ENCODE measurements at regions not wholly inside any gene's neighbourhood (a gene's known extent, or its start where the extent isn't known, plus 50 kb on each side); places are given as distances from the start of the nearest gene placed in this dataset.

DNA sequence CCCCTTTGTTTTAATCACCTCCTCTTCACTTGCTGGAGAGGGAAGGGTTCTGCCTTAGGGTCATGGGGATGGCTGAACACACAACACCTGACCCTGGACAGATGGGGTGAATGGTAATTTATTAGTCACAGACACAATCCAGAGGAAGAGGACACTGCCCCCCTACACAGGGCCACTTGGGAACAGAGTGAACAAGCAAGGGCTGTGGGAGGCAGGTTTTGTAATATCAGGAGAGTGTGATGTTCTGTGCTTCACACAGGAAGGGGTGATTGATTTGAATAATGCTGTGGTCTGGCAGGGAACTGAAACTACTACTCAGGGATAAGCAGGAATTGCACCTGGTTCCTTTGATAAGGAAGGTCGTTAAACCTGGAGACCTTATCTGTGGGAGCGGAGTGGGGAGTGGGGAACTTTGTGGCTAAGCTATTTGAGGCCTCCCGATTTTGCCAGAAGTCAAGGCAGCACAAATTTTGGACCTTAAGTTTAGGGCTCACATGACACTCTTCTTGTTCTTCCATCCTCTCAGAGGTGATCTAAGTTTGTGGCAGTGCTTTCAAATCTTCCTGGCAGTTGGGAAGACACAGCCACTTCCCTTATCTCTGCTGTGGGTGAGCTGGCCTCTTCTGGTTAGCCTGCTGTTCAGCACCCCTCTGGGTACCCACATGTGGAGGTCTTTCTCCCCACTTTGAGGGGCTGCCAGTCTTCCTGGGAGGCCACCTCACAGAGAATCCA is 77.8 kb downstream of the CD164 start (continued):
- TF ChIP-seq, protein P1, sequence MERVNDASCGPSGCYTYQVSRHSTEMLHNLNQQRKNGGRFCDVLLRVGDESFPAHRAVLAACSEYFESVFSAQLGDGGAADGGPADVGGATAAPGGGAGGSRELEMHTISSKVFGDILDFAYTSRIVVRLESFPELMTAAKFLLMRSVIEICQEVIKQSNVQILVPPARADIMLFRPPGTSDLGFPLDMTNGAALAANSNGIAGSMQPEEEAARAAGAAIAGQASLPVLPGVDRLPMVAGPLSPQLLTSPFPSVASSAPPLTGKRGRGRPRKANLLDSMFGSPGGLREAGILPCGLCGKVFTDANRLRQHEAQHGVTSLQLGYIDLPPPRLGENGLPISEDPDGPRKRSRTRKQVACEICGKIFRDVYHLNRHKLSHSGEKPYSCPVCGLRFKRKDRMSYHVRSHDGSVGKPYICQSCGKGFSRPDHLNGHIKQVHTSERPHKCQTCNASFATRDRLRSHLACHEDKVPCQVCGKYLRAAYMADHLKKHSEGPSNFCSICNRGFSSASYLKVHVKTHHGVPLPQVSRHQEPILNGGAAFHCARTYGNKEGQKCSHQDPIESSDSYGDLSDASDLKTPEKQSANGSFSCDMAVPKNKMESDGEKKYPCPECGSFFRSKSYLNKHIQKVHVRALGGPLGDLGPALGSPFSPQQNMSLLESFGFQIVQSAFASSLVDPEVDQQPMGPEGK (CRISPR knock-in tag; IDR thresholded peaks at IDR 0.05; ENCODE audit: borderline replicate concordance), result 0 out of 2 replicates have a peak, but pooled peaks have one; percentile 58
- TF ChIP-seq HNRNPUL1 (IDR thresholded peaks at IDR 0.05; ENCODE audit: low read length), result no peak
- TF ChIP-seq, protein P2, sequence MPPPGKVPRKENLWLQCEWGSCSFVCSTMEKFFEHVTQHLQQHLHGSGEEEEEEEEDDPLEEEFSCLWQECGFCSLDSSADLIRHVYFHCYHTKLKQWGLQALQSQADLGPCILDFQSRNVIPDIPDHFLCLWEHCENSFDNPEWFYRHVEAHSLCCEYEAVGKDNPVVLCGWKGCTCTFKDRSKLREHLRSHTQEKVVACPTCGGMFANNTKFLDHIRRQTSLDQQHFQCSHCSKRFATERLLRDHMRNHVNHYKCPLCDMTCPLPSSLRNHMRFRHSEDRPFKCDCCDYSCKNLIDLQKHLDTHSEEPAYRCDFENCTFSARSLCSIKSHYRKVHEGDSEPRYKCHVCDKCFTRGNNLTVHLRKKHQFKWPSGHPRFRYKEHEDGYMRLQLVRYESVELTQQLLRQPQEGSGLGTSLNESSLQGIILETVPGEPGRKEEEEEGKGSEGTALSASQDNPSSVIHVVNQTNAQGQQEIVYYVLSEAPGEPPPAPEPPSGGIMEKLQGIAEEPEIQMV (tag; conservative IDR thresholded peaks at IDR 0.05; ENCODE audit: low read depth), result no peak
- TF ChIP-seq, protein P3, sequence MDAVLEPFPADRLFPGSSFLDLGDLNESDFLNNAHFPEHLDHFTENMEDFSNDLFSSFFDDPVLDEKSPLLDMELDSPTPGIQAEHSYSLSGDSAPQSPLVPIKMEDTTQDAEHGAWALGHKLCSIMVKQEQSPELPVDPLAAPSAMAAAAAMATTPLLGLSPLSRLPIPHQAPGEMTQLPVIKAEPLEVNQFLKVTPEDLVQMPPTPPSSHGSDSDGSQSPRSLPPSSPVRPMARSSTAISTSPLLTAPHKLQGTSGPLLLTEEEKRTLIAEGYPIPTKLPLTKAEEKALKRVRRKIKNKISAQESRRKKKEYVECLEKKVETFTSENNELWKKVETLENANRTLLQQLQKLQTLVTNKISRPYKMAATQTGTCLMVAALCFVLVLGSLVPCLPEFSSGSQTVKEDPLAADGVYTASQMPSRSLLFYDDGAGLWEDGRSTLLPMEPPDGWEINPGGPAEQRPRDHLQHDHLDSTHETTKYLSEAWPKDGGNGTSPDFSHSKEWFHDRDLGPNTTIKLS (IDR thresholded peaks at IDR 0.05; ENCODE audit: borderline replicate concordance, low read depth), result peak; percentile 60; the same call in 1 of the 2 replicates
- TF ChIP-seq, protein P4, sequence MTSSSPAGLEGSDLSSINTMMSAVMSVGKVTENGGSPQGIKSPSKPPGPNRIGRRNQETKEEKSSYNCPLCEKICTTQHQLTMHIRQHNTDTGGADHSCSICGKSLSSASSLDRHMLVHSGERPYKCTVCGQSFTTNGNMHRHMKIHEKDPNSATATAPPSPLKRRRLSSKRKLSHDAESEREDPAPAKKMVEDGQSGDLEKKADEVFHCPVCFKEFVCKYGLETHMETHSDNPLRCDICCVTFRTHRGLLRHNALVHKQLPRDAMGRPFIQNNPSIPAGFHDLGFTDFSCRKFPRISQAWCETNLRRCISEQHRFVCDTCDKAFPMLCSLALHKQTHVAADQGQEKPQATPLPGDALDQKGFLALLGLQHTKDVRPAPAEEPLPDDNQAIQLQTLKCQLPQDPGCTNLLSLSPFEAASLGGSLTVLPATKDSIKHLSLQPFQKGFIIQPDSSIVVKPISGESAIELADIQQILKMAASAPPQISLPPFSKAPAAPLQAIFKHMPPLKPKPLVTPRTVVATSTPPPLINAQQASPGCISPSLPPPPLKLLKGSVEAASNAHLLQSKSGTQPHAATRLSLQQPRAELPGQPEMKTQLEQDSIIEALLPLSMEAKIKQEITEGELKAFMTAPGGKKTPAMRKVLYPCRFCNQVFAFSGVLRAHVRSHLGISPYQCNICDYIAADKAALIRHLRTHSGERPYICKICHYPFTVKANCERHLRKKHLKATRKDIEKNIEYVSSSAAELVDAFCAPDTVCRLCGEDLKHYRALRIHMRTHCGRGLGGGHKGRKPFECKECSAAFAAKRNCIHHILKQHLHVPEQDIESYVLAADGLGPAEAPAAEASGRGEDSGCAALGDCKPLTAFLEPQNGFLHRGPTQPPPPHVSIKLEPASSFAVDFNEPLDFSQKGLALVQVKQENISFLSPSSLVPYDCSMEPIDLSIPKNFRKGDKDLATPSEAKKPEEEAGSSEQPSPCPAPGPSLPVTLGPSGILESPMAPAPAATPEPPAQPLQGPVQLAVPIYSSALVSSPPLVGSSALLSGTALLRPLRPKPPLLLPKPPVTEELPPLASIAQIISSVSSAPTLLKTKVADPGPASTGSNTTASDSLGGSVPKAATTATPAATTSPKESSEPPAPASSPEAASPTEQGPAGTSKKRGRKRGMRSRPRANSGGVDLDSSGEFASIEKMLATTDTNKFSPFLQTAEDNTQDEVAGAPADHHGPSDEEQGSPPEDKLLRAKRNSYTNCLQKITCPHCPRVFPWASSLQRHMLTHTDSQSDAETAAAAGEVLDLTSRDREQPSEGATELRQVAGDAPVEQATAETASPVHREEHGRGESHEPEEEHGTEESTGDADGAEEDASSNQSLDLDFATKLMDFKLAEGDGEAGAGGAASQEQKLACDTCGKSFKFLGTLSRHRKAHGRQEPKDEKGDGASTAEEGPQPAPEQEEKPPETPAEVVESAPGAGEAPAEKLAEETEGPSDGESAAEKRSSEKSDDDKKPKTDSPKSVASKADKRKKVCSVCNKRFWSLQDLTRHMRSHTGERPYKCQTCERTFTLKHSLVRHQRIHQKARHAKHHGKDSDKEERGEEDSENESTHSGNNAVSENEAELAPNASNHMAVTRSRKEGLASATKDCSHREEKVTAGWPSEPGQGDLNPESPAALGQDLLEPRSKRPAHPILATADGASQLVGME (CRISPR knock-in tag; IDR thresholded peaks at IDR 0.05), result no peak
- peak; percentile 97 for TF ChIP-seq DMBX1 (CRISPR knock-in tag; IDR thresholded peaks at IDR 0.05; ENCODE audit: borderline replicate concordance)
- no peak for TF ChIP-seq ZNF57 (CRISPR knock-in tag; IDR thresholded peaks at IDR 0.05)
- no peak; the same call in 1 of the 2 replicates for TF ChIP-seq EZH2 (IDR thresholded peaks at IDR 0.05; ENCODE audit: borderline replicate concordance, low read depth, low read length)
- TF ChIP-seq ZNF79 (CRISPR knock-in tag; IDR thresholded peaks at IDR 0.05; ENCODE audit: low read depth), result no peak
- TF ChIP-seq NR4A1 (CRISPR knock-in tag; IDR thresholded peaks at IDR 0.05), result 0 out of 2 replicates have a peak, but pooled peaks have one; percentile 79
- TF ChIP-seq NR4A1 (tag; IDR thresholded peaks at IDR 0.05), result peak; percentile 95
- peak; percentile 55 for TF ChIP-seq TBP (optimal IDR thresholded peaks at IDR 0.05; ENCODE audit: low read depth, low read length)
- TF ChIP-seq ZNF589 (CRISPR knock-in tag; IDR thresholded peaks at IDR 0.05; ENCODE audit: low read depth), result peak; percentile 91

Measured in K562 (cell line).